Lung (tissue), 11 donors: ENCODE measurements at regions not wholly inside any gene's neighbourhood (a gene's known extent, or its start where the extent isn't known, plus 50 kb on each side); places are given as distances from the start of the nearest gene placed in this dataset.

Source experiments
- ATAC-seq: fragments of 200-7000 bp; cut with Tn5 transposase; one replicate; pipeline ENCODE4 v1.9.1; 2020; ENCODE audit warnings: moderate number of reproducible peaks; ENCODE audit not compliant: insufficient read depth, low FRiP score
- DNase-seq, 3 donors: peaks; one replicate each; pipeline ENCODE4 v3.0.0-alpha.2; 2013 to 2017
- H3K27ac ChIP-seq, 2 donors: one replicate each; pipeline ENCODE4 v1.5.1; 2013; ENCODE audit warnings: mild to moderate bottlenecking in 2 of 2, moderate library complexity in 2 of 2, control low read depth in 1 of 2, inconsistent platforms in 1 of 2, low read depth in 1 of 2, low read length in 1 of 2
- H3K27me3 ChIP-seq, 3 donors: one replicate each; pipeline ENCODE4 v1.5.1; 2013; ENCODE audit warnings: low read length in 2 of 3; ENCODE audit not compliant: control insufficient read depth in 3 of 3, insufficient read depth in 3 of 3
- H3K36me3 ChIP-seq, 4 donors: one replicate each; pipeline ENCODE4 v1.5.1; 2013; ENCODE audit warnings: low read length in 4 of 4, mild to moderate bottlenecking in 1 of 4, moderate library complexity in 1 of 4; ENCODE audit not compliant: control insufficient read depth in 4 of 4, insufficient read depth in 4 of 4
- H3K4me1 ChIP-seq, 5 donors: one replicate each; pipeline ENCODE4 v1.5.1; 2013; ENCODE audit warnings: low read length in 5 of 5, mild to moderate bottlenecking in 2 of 5, moderate library complexity in 1 of 5; ENCODE audit not compliant: control insufficient read depth in 5 of 5, insufficient read depth in 5 of 5
- H3K4me3 ChIP-seq: one replicate; pipeline ENCODE4 v1.5.1; 2013; ENCODE audit warnings: mild to moderate bottlenecking, control low read depth, moderate library complexity
- H3K9ac ChIP-seq, 2 donors: one replicate each; pipeline ENCODE4 v1.5.1; 2013; ENCODE audit warnings: low read length in 2 of 2, control low read depth in 1 of 2; ENCODE audit not compliant: insufficient read depth in 1 of 2
- H3K9me3 ChIP-seq, 4 donors: one replicate each; pipeline ENCODE4 v1.5.1; 2013; ENCODE audit warnings: low read length in 3 of 4, mild to moderate bottlenecking in 1 of 4, moderate library complexity in 1 of 4; ENCODE audit not compliant: control insufficient read depth in 4 of 4, insufficient read depth in 3 of 4
- WGBS, 2 donors: extraction: QIAGEN DNeasy Blood & Tissue Kit; methylation state at CpG; one replicate each; pipeline ENCODE4 v1.1.7; 2013; 5-methylcytosine and 5-hydroxymethylcytosine counted together
- TF ChIP-seq, protein P1 (sequence below): IDR thresholded peaks from 2 replicates; pipeline ENCODE4 v1.5.1; 2012; ENCODE audit warnings: mild to moderate bottlenecking; ENCODE audit errors: control extremely low read depth, extremely low read depth
- donor health status: control.
- donor health status: control.
- donor health status: Bipolar disorder and iron deficiency.
- donor health status: healthy.
- donor health status: DM: yes; HTN: yes; CAD: no.

DNA sequence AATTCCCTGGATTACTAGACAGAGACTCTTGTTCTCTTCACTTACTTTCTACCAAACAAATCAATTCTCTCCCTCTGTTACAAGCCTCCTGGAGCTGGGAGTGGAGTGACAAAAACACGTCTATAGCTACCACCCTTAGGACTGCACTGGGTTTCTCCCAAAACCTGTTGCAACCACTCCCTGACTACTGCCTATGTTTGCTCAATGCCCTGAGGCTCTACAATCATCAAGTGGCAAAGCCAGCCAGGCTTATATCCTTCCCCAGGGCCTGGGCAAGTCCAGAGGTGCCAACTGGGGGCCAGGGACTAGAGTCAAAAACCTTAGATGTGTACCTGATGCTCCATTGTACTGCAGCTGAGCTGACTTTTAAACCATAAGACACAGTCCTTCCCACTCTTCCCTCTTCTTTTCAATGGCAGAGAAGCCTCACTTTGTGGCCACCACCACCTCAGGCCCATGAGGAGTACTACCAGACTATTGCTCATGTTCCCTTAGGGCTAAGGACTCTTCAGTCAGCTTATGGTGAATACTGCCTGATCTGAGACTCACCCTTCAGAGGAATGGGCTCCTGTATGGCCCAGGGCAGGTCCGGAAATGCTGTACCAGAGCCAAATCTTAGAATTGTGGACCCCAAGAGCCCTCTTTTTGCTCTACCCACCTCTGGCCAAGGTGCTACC is 125.4 kb upstream of the PLCL2 start:
- Histone ChIP-seq H3K27ac (no peak overlapping the region), H3K27me3 (no peaks in the 10 kb centered on the region), H3K9me3 (peaks cover 0 to 5% (median 0%) of the 10 kb centered on the region in 4 donors), H3K4me3 (no peak overlapping the region), H3K36me3 (no peaks in the 10 kb centered on the region), H3K4me1 (no peaks in the 10 kb centered on the region), H3K9ac (no peak overlapping the region)
- ATAC-seq = no peak
- DNase-seq = no peak
- 82 to 95% methylated on average over 2 of the region's 2 CpGs for WGBS, 2 donors
- TF ChIP-seq, protein P1, sequence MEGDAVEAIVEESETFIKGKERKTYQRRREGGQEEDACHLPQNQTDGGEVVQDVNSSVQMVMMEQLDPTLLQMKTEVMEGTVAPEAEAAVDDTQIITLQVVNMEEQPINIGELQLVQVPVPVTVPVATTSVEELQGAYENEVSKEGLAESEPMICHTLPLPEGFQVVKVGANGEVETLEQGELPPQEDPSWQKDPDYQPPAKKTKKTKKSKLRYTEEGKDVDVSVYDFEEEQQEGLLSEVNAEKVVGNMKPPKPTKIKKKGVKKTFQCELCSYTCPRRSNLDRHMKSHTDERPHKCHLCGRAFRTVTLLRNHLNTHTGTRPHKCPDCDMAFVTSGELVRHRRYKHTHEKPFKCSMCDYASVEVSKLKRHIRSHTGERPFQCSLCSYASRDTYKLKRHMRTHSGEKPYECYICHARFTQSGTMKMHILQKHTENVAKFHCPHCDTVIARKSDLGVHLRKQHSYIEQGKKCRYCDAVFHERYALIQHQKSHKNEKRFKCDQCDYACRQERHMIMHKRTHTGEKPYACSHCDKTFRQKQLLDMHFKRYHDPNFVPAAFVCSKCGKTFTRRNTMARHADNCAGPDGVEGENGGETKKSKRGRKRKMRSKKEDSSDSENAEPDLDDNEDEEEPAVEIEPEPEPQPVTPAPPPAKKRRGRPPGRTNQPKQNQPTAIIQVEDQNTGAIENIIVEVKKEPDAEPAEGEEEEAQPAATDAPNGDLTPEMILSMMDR = no peak

DNA sequence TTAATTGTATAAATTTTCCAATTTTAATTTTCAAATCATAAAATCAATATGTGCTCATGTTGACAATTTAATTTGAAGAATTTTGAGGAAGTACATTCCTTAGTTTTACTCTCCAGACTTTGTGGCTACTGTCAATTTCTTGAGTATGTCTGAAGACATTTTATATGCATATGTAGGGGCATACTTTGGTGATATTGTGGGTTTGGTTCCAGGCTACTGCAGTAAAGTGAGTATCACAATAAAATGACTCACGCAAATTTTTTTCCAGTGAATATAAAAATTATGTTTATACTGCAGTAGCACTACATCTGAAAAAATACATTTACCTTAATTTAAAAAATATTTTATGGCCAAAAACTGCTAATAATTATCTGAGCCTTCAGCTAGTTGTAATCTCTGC is 123.2 kb upstream of the PLCL2 start:
- TF ChIP-seq, protein P1 = no peak
- 97 to 100% methylated on average over 1 of the region's 1 CpG for WGBS, 2 donors
- H3K27me3 ChIP-seq = no peaks in the 10 kb centered on the region

DNA sequence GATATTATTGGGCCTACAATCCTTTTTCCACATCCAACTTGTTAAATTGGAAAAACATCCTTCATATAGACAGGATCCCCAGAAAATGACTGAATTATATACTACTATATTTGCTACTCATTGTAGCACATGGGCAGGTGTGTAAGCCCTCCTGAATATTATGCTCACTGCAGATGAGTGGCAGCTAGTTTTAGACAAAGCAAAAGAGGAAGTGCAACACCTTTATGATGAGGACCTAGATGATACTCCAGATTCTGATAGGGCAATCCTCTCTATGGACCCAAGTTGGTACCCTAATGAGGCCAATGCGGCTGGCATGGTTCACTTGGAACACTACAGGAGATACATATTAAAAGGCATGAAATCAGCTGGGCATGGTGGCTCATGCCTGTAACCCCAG is 119.1 kb upstream of the PLCL2 start:
- Histone ChIP-seq H3K4me1 (peaks cover 0 to 26% (median 14%) of the 10 kb centered on the region in 5 donors), H3K9me3 (no peaks in the 10 kb centered on the region), H3K27ac (no peak overlapping the region), H3K27me3 (no peaks in the 10 kb centered on the region), H3K4me3 (no peak overlapping the region), H3K9ac (no peak overlapping the region), H3K36me3 (no peaks in the 10 kb centered on the region)
- ATAC-seq (no peak), DNase-seq (no peak)
- TF ChIP-seq, protein P1 = no peak
- 98 to 100% methylated on average over 1 of the region's 1 CpG for WGBS, 2 donors

More for the DNA sequence above, 123.2 kb upstream of the PLCL2 start:
- H3K27ac ChIP-seq = no peak overlapping the region
- peaks cover 0 to 2% (median 0%) of the 10 kb centered on the region in 5 donors for H3K4me1 ChIP-seq
- H3K9ac ChIP-seq = no peak overlapping the region
- H3K9me3 ChIP-seq = peaks cover 0 to 5% (median 0%) of the 10 kb centered on the region in 4 donors
- no peaks in the 10 kb centered on the region for H3K36me3 ChIP-seq
- ATAC-seq (no peak), DNase-seq (no peak)
- no peak overlapping the region for H3K4me3 ChIP-seq

DNA sequence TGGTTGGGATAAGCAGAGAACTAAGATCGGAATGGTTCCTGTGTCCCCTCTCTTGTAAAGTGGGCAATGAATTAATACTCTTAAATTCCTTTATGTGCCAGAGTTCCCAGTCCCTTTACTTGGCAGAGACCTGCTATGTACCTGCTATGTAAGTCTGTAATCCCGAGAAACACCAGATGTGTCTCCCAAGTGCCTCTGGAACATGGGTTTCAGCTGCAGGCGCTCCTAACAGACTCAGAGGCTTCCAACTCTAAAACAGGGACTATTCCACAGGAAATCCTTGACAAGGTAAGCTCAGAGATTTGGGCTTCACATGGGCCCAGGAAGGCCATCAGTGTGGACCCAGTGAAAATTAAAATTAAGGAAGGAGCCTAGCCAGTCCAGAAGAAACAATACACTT is 117.7 kb upstream of the PLCL2 start:
- ATAC-seq (no peak), DNase-seq (peak in 1 of 3 donors; percentile 29)
- TF ChIP-seq, protein P1 = no peak

More for the DNA sequence above, 117.7 kb upstream of the PLCL2 start:
- H3K9ac ChIP-seq = no peak overlapping the region
- H3K9me3 ChIP-seq = no peaks in the 10 kb centered on the region
- no peaks in the 10 kb centered on the region for H3K27me3 ChIP-seq
- 88% methylated on average over 3 of the region's 3 CpGs for WGBS, 2 donors
- H3K36me3 ChIP-seq = no peaks in the 10 kb centered on the region
- no peak overlapping the region for H3K27ac ChIP-seq
- H3K4me1 ChIP-seq = peaks cover 0 to 33% (median 16%) of the 10 kb centered on the region in 5 donors
- H3K4me3 ChIP-seq = no peak overlapping the region
